Fibroblast of skin of right quadriceps (primary cell): ENCODE measurements at regions not wholly inside any gene's neighbourhood (a gene's known extent, or its start where the extent isn't known, plus 50 kb on each side); places are given as distances from the start of the nearest gene placed in this dataset.
A peak's percentile ranks its signal among the peaks of the same experiment; 100 is the strongest.

ENCODE experiments used
- DNase-seq: peaks from one replicate; pipeline ENCODE4 v3.0.0-alpha.2; 2013

- peak; percentile 18 for DNase-seq
Measured at GRCh38 chr11:101401245-101401644, 182.6 kb downstream of the TRPC6 start.

GRCh38 chr11:101397979-101398378 is 185.8 kb downstream of the TRPC6 start:
- DNase-seq, result no peak

- no peak for DNase-seq
Measured at GRCh38 chr11:101390539-101390938, 193.3 kb downstream of the TRPC6 start.

GRCh38 chr11:101369835-101370234 is 214.0 kb downstream of the TRPC6 start:
- DNase-seq, result no peak

GRCh38 chr11:101363706-101364275 is 220.0 kb downstream of the TRPC6 start:
- no peak for DNase-seq

GRCh38 chr11:101362643-101363042 is 221.2 kb downstream of the TRPC6 start:
- no peak for DNase-seq

- no peak for DNase-seq
Measured at GRCh38 chr11:101357771-101358170, 226.0 kb downstream of the TRPC6 start.

- no peak for DNase-seq
Measured at GRCh38 chr11:101354801-101355200, 225.2 kb upstream of the PGR start.

- no peak for DNase-seq
Measured at GRCh38 chr11:101348786-101349185, 219.2 kb upstream of the PGR start.

- no peak for DNase-seq
Measured at GRCh38 chr11:101346591-101346990, 217.0 kb upstream of the PGR start.

GRCh38 chr11:101345891-101346290 is 216.3 kb upstream of the PGR start:
- no peak for DNase-seq

GRCh38 chr11:101342307-101342706 is 212.7 kb upstream of the PGR start:
- DNase-seq, result no peak

- no peak for DNase-seq
Measured at GRCh38 chr11:101341578-101341977, 212.0 kb upstream of the PGR start.

- DNase-seq, result no peak
Measured at GRCh38 chr11:101336858-101337257, 207.2 kb upstream of the PGR start.

GRCh38 chr11:101336155-101336554 is 206.5 kb upstream of the PGR start:
- DNase-seq, result no peak

- DNase-seq, result no peak
Measured at GRCh38 chr11:101334581-101334980, 205.0 kb upstream of the PGR start.

- no peak for DNase-seq
Measured at GRCh38 chr11:101331411-101331810, 201.8 kb upstream of the PGR start.

GRCh38 chr11:101327908-101328307 is 198.3 kb upstream of the PGR start:
- no peak for DNase-seq

GRCh38 chr11:101326141-101326540 is 196.5 kb upstream of the PGR start:
- no peak for DNase-seq

- no peak for DNase-seq
Measured at GRCh38 chr11:101323997-101324396, 194.4 kb upstream of the PGR start.

GRCh38 chr11:101321222-101321621 is 191.6 kb upstream of the PGR start:
- no peak for DNase-seq

GRCh38 chr11:101306721-101307120 is 177.1 kb upstream of the PGR start:
- DNase-seq, result no peak

GRCh38 chr11:101305496-101305895 is 175.9 kb upstream of the PGR start:
- DNase-seq, result no peak

GRCh38 chr11:101299210-101299609 is 169.6 kb upstream of the PGR start:
- no peak for DNase-seq

GRCh38 chr11:101296896-101297295 is 167.3 kb upstream of the PGR start:
- DNase-seq, result no peak
